BLaER1 (cell line): ENCODE measurements at regions not wholly inside any gene's neighbourhood (a gene's known extent, or its start where the extent isn't known, plus 50 kb on each side); places are given as distances from the start of the nearest gene placed in this dataset.

Experiments used
- H3K27ac ChIP-seq: shearing (Covaris generic); formaldehyde crosslinking; 2 replicates; pipeline ENCODE4 v1.8.1; 2022
- H3K27me3 ChIP-seq: shearing (Covaris generic); formaldehyde crosslinking; 2 replicates; pipeline ENCODE4 v1.8.1; 2022
- H3K36me3 ChIP-seq: shearing (Covaris generic); formaldehyde crosslinking; 2 replicates; pipeline ENCODE4 v1.8.1; 2022
- H3K4me1 ChIP-seq: shearing (Covaris generic); formaldehyde crosslinking; 2 replicates; pipeline ENCODE4 v1.8.1; 2022
- H3K4me2 ChIP-seq: shearing (Covaris generic); formaldehyde crosslinking; 2 replicates; pipeline ENCODE4 v1.8.1; 2022
- H3K4me3 ChIP-seq: shearing (Covaris generic); formaldehyde crosslinking; 2 replicates; pipeline ENCODE4 v1.8.1; 2022
- H3K9ac ChIP-seq: shearing (Covaris generic); formaldehyde crosslinking; 2 replicates; pipeline ENCODE4 v1.8.1; 2022
- H3K9me3 ChIP-seq: shearing (Covaris generic); formaldehyde crosslinking; 2 replicates; pipeline ENCODE4 v1.8.1; 2022
- H4K20me1 ChIP-seq: shearing (Covaris generic); formaldehyde crosslinking; 2 replicates; pipeline ENCODE4 v1.8.1; 2022
- Cebpa-rat ChIP-seq: shearing (Covaris generic); IDR thresholded peaks from 2 replicates; pipeline ENCODE4 v1.8.1; 2022

- Histone ChIP-seq H3K9ac (no peak overlapping the region), H3K9me3 (no peaks in the 10 kb centered on the region), H3K36me3 (no peaks in the 10 kb centered on the region), H4K20me1 (no peaks in the 10 kb centered on the region), H3K4me2 (no peak overlapping the region), H3K27me3 (no peaks in the 10 kb centered on the region), H3K4me1 (no peaks in the 10 kb centered on the region), H3K27ac (no peak overlapping the region), H3K4me3 (no peak overlapping the region)
- no peak for TF ChIP-seq Cebpa-rat
These were observed 365.1 kb upstream of the RIOK2 start for GRCh38 chr5:97547999-97548738.

GRCh38 chr5:97548739-97549080 is 365.7 kb upstream of the RIOK2 start:
- Histone ChIP-seq H3K4me2 (no peak overlapping the region), H3K4me3 (no peak overlapping the region)

GRCh38 chr5:97549496-97549895 is 366.4 kb upstream of the RIOK2 start:
- H3K9ac ChIP-seq: no peak overlapping the region
- H3K4me3 ChIP-seq: no peak overlapping the region
- no peaks in the 10 kb centered on the region for H3K4me1 ChIP-seq
- H3K27ac ChIP-seq: no peak overlapping the region
- H3K9me3 ChIP-seq: no peaks in the 10 kb centered on the region
- no peaks in the 10 kb centered on the region for H3K36me3 ChIP-seq
- no peak for TF ChIP-seq Cebpa-rat
- H3K4me2 ChIP-seq: no peak overlapping the region
- H4K20me1 ChIP-seq: no peaks in the 10 kb centered on the region
- no peaks in the 10 kb centered on the region for H3K27me3 ChIP-seq

More at GRCh38 chr5:97548739-97549080, 365.7 kb upstream of the RIOK2 start:
- no peaks in the 10 kb centered on the region for H3K9me3 ChIP-seq
- no peaks in the 10 kb centered on the region for H3K36me3 ChIP-seq
- TF ChIP-seq Cebpa-rat: no peak
- H3K27me3 ChIP-seq: no peaks in the 10 kb centered on the region
- H3K4me1 ChIP-seq: no peaks in the 10 kb centered on the region
- H4K20me1 ChIP-seq: no peaks in the 10 kb centered on the region
- H3K27ac ChIP-seq: no peak overlapping the region
- no peak overlapping the region for H3K9ac ChIP-seq

GRCh38 chr5:97550164-97550563 is 367.1 kb upstream of the RIOK2 start:
- Histone ChIP-seq H4K20me1 (no peaks in the 10 kb centered on the region), H3K27ac (no peak overlapping the region), H3K4me1 (no peaks in the 10 kb centered on the region), H3K4me2 (no peak overlapping the region), H3K36me3 (no peaks in the 10 kb centered on the region), H3K4me3 (no peak overlapping the region), H3K9me3 (no peaks in the 10 kb centered on the region), H3K9ac (no peak overlapping the region), H3K27me3 (no peaks in the 10 kb centered on the region)
- TF ChIP-seq Cebpa-rat: no peak

GRCh38 chr5:97550818-97551217 is 367.8 kb upstream of the RIOK2 start:
- H3K27me3 ChIP-seq: no peaks in the 10 kb centered on the region
- H3K4me1 ChIP-seq: no peaks in the 10 kb centered on the region
- no peaks in the 10 kb centered on the region for H3K36me3 ChIP-seq
- no peak overlapping the region for H3K27ac ChIP-seq
- no peak overlapping the region for H3K4me3 ChIP-seq
- no peaks in the 10 kb centered on the region for H3K9me3 ChIP-seq
- no peak for TF ChIP-seq Cebpa-rat
- no peaks in the 10 kb centered on the region for H4K20me1 ChIP-seq
- H3K4me2 ChIP-seq: no peak overlapping the region
- no peak overlapping the region for H3K9ac ChIP-seq

GRCh38 chr5:97553604-97554452 is 370.8 kb upstream of the RIOK2 start:
- no peak overlapping the region for H3K9ac ChIP-seq
- no peak for TF ChIP-seq Cebpa-rat
- no peak overlapping the region for H3K27ac ChIP-seq
- H3K27me3 ChIP-seq: no peaks in the 10 kb centered on the region
- H3K9me3 ChIP-seq: no peaks in the 10 kb centered on the region
- no peak overlapping the region for H3K4me2 ChIP-seq
- no peaks in the 10 kb centered on the region for H4K20me1 ChIP-seq
- H3K36me3 ChIP-seq: no peaks in the 10 kb centered on the region
- no peaks in the 10 kb centered on the region for H3K4me1 ChIP-seq
- H3K4me3 ChIP-seq: no peak overlapping the region

- H3K4me2 ChIP-seq: no peak overlapping the region
- no peak overlapping the region for H3K27ac ChIP-seq
- H3K27me3 ChIP-seq: no peaks in the 10 kb centered on the region
- H3K9ac ChIP-seq: no peak overlapping the region
- H4K20me1 ChIP-seq: no peaks in the 10 kb centered on the region
- no peaks in the 10 kb centered on the region for H3K9me3 ChIP-seq
- no peaks in the 10 kb centered on the region for H3K4me1 ChIP-seq
- H3K36me3 ChIP-seq: no peaks in the 10 kb centered on the region
- no peak for TF ChIP-seq Cebpa-rat
- no peak overlapping the region for H3K4me3 ChIP-seq
These were observed 372.1 kb upstream of the RIOK2 start for GRCh38 chr5:97554977-97555643.

GRCh38 chr5:97555644-97555981 is 372.6 kb upstream of the RIOK2 start:
- H3K9me3 ChIP-seq: no peaks in the 10 kb centered on the region
- no peak overlapping the region for H3K4me2 ChIP-seq

GRCh38 chr5:97559827-97560598 is 377.0 kb upstream of the RIOK2 start:
- Histone ChIP-seq H3K9ac (no peak overlapping the region), H3K4me3 (no peak overlapping the region), H4K20me1 (no peaks in the 10 kb centered on the region), H3K27ac (no peak overlapping the region), H3K9me3 (no peaks in the 10 kb centered on the region), H3K4me1 (no peaks in the 10 kb centered on the region), H3K27me3 (no peaks in the 10 kb centered on the region), H3K4me2 (no peak overlapping the region), H3K36me3 (no peaks in the 10 kb centered on the region)
- TF ChIP-seq Cebpa-rat: no peak

More at GRCh38 chr5:97555644-97555981, 372.6 kb upstream of the RIOK2 start:
- Histone ChIP-seq H4K20me1 (no peaks in the 10 kb centered on the region), H3K9ac (no peak overlapping the region), H3K27ac (no peak overlapping the region), H3K4me1 (no peaks in the 10 kb centered on the region), H3K4me3 (no peak overlapping the region), H3K36me3 (no peaks in the 10 kb centered on the region), H3K27me3 (no peaks in the 10 kb centered on the region)
- no peak for TF ChIP-seq Cebpa-rat
